HepG2 (cell line): ENCODE measurements at regions not wholly inside any gene's neighbourhood (a gene's known extent, or its start where the extent isn't known, plus 50 kb on each side); places are given as distances from the start of the nearest gene placed in this dataset.

Experiments used
- ATAC-seq: fragments of 200-7000 bp; cut with Tn5 transposase; 3 replicates; pipeline ENCODE4 v1.9.1; 2020; ENCODE audit warnings: mild to moderate bottlenecking, moderate library complexity
- BruUV-seq: library from RNA; stranded (reverse); fragments of 400-500 nt; replicated peaks from 2 replicates; lab custom pipeline; 2021; lab: Mats Ljungman, UMichigan
- CTCF ChIA-PET: fragments of 300-600 bp; formaldehyde crosslinking; extraction: SDS; loops from one replicate; lab custom pipeline; 2021; ENCODE audit warnings: low total read pairs, inconsistent platforms, low intra/inter-chr PET ratio; lab: Yijun Ruan, JAX
- POLR2A ChIA-PET: fragments of 350-600 bp; sonication (Branson Sonifier 250); formaldehyde crosslinking; loops from one replicate; lab custom pipeline; 2020; ENCODE audit warnings: antibody characterized with exemption, inconsistent platforms; lab: Yijun Ruan, JAX
- DNase-seq: peaks from one replicate; pipeline ENCODE4 v3.0.0-alpha.2; 2015; ENCODE audit warnings: low spot score
- FAIRE-seq: peaks from 3 replicates; lab custom pipeline; 2011; peaks lifted over from hg19 to GRCh38; lab: Jason Lieb, UNC
- H2AFZ ChIP-seq: one replicate; pipeline ENCODE4 v1.6.1; 2011; ENCODE audit warnings: low read length, inconsistent platforms
- H3K27ac ChIP-seq: fragments of 300-600 bp; 3 replicates; pipeline ENCODE4 v1.8.0; 2011; ENCODE audit warnings: mixed run types, mild to moderate bottlenecking, mixed read lengths, low read length, inconsistent platforms; ENCODE audit not compliant: insufficient read depth; ENCODE audit errors: extremely low read length
- H3K27me3 ChIP-seq, 2 experiments: fragments of 200-600 bp in 1 of 2; 2 replicates in 1 of 2; 3 replicates in 1 of 2; pipeline versions ENCODE4 v1.6.0 to v1.8.0; 2011; ENCODE audit warnings: low read length in 2 of 2, mild to moderate bottlenecking in 2 of 2, moderate library complexity in 2 of 2, inconsistent platforms in 1 of 2; ENCODE audit not compliant: insufficient read depth in 2 of 2, control insufficient read depth in 1 of 2
- H3K36me3 ChIP-seq, 2 experiments: fragments of 200-600 bp in 1 of 2; replicated peaks in 1 of 2; 2 replicates in 1 of 2; 3 replicates in 1 of 2; pipeline versions ENCODE4 v1.5.1 to v1.8.0; 2011; ENCODE audit warnings: low read length in 2 of 2, inconsistent platforms in 1 of 2; ENCODE audit not compliant: insufficient read depth in 2 of 2, control insufficient read depth in 1 of 2
- H3K4me1 ChIP-seq: 2 replicates; pipeline ENCODE4 v1.5.1; 2012; ENCODE audit warnings: low read length, inconsistent platforms; ENCODE audit not compliant: insufficient read depth
- H3K4me2 ChIP-seq: 2 replicates; pipeline ENCODE4 v1.6.0; 2011; ENCODE audit warnings: low read depth, low read length, inconsistent platforms
- H3K4me3 ChIP-seq, 3 experiments: fragments of 200-600 bp in 1 of 3; sonication (generic), shearing (Covaris generic) in 1 of 3; replicated peaks in 1 of 3; 2 replicates each; pipeline ENCODE4 v1.5.1; 2011 to 2016; ENCODE audit warnings: low read length in 3 of 3, inconsistent platforms in 2 of 3, low read depth in 2 of 3, mild to moderate bottlenecking in 2 of 3, control low read depth in 1 of 3, mixed read lengths in 1 of 3; ENCODE audit not compliant: insufficient read depth in 1 of 3
- H3K79me2 ChIP-seq: one replicate; pipeline ENCODE4 v1.6.1; 2011; ENCODE audit warnings: low read length, inconsistent platforms; ENCODE audit not compliant: insufficient read depth
- H3K9ac ChIP-seq: 2 replicates; pipeline ENCODE4 v1.6.0; 2011; ENCODE audit warnings: mild to moderate bottlenecking, low read depth, low read length, inconsistent platforms; ENCODE audit not compliant: insufficient read depth
- H3K9me3 ChIP-seq: 2 replicates; pipeline ENCODE4 v1.5.1; 2012; ENCODE audit warnings: mild to moderate bottlenecking, low read length
- H4K20me1 ChIP-seq: 2 replicates; pipeline ENCODE4 v1.6.0; 2011; ENCODE audit warnings: inconsistent platforms, mild to moderate bottlenecking, low read length, moderate library complexity; ENCODE audit not compliant: insufficient read depth
- CHD2 ChIP-seq: IDR thresholded peaks from 2 replicates; pipeline ENCODE4 v1.6.1; 2011; ENCODE audit warnings: low read depth, low read length, improper control_type of control experiment
- DRAP1 ChIP-seq: IDR thresholded peaks from 2 replicates; pipeline ENCODE4 v1.6.1; 2016; ENCODE audit warnings: missing genetic modification reagents, missing compliant biosample characterization
- E2F2 ChIP-seq: sonication (generic); formaldehyde crosslinking; IDR thresholded peaks from 2 replicates; pipeline ENCODE4 v1.4.0; 2020; ENCODE audit warnings: missing genetic modification reagents, borderline replicate concordance
- ETS1 ChIP-seq: sonication (generic); formaldehyde crosslinking; IDR thresholded peaks from 2 replicates; pipeline ENCODE4 v1.4.0; 2020; ENCODE audit warnings: missing genetic modification reagents
- GABPB1 ChIP-seq: IDR thresholded peaks from 2 replicates; pipeline ENCODE4 v1.6.1; 2016; ENCODE audit warnings: mild to moderate bottlenecking, missing genetic modification reagents, moderate library complexity, missing compliant biosample characterization
- MAFK ChIP-seq, 2 experiments: IDR thresholded peaks in 1 of 2; conservative IDR thresholded peaks in 1 of 2; 2 replicates each; pipeline ENCODE4 v1.6.1; 2011; ENCODE audit warnings: improper control_type of control experiment in 2 of 2, low read length in 2 of 2
- MEIS2 ChIP-seq: sonication (generic); formaldehyde crosslinking; IDR thresholded peaks from 2 replicates; pipeline ENCODE4 v1.9.0; 2021; ENCODE audit warnings: mild to moderate bottlenecking, missing genetic modification reagents
- SNRNP70 ChIP-seq: fragments of 200-400 bp; formaldehyde crosslinking; IDR thresholded peaks from 2 replicates; pipeline ENCODE4 v1.6.1; 2017; ENCODE audit warnings: mild to moderate bottlenecking, low read depth, low read length, moderate library complexity
- ZBTB3 ChIP-seq: sonication (generic); formaldehyde crosslinking; IDR thresholded peaks from 2 replicates; pipeline ENCODE4 v1.4.0; 2020; ENCODE audit warnings: low read depth, mild to moderate bottlenecking, moderate library complexity, missing genetic modification reagents, borderline replicate concordance
- ZBTB49 ChIP-seq: sonication (generic); formaldehyde crosslinking; IDR thresholded peaks from 2 replicates; pipeline ENCODE4 v1.4.0; 2020; ENCODE audit warnings: missing genetic modification reagents, borderline replicate concordance
- ZC3H13 ChIP-seq: sonication (generic); formaldehyde crosslinking; IDR thresholded peaks from 2 replicates; pipeline ENCODE4 v1.8.1; 2023; ENCODE audit warnings: mild to moderate bottlenecking, missing genetic modification reagents, moderate library complexity
- ZNF12 ChIP-seq: sonication (generic); formaldehyde crosslinking; IDR thresholded peaks from 2 replicates; pipeline ENCODE4 v1.5.0; 2020; ENCODE audit warnings: missing genetic modification reagents
- ZNF7 ChIP-seq: IDR thresholded peaks from 2 replicates; pipeline ENCODE4 v1.6.1; 2016; ENCODE audit warnings: missing biosample characterization, missing genetic modification reagents
- ZNF737 ChIP-seq: sonication (generic); formaldehyde crosslinking; IDR thresholded peaks from 2 replicates; pipeline ENCODE4 v1.5.0; 2020; ENCODE audit warnings: missing genetic modification reagents, mild to moderate bottlenecking, borderline replicate concordance
- ZSCAN20 ChIP-seq: sonication (generic); formaldehyde crosslinking; IDR thresholded peaks from 2 replicates; pipeline ENCODE4 v1.4.0; 2020; ENCODE audit warnings: missing genetic modification reagents, mild to moderate bottlenecking, borderline replicate concordance
- WGBS: methylation state at CpG from one replicate; pipeline ENCODE4 v1.1.6; 2017; ENCODE audit warnings: low lambda C conversion rate; 5-methylcytosine and 5-hydroxymethylcytosine counted together
- in situ Hi-C: cut with HindIII; loops from 2 replicates; pipeline ENCODE4 v1.10.0; 2017; ENCODE audit warnings: low pct_unique_long_range_greater_than_20kb; ENCODE audit not compliant: extremely low pct_ligation_motif_present
- intact Hi-C: fragments of 100-400 bp; cut with micrococcal nuclease; formaldehyde crosslinking; loops from one replicate; pipeline ENCODE4 v1.10.0; 2022; ENCODE audit not compliant: unreplicated experiment

GRCh38 chr7:93036149-93036640 is 81.6 kb downstream of the SAMD9 start:
- no peak for ATAC-seq
- Histone ChIP-seq H3K4me3 (no peak overlapping the region), H4K20me1 (no peaks in the 10 kb centered on the region), H3K36me3 (no peaks in the 10 kb centered on the region), H3K4me1 (no peaks in the 10 kb centered on the region), H3K9me3 (peaks cover 6% of the 10 kb centered on the region), H3K27ac (no peak overlapping the region), H3K4me2 (no peak overlapping the region), H3K79me2 (no peaks in the 10 kb centered on the region), H2AFZ (no peak overlapping the region), H3K27me3 (peaks cover 0 to 7% of the 10 kb centered on the region in 2 experiments; a peak in 2 of 5 replicates), H3K9ac (no peak overlapping the region)
- intact Hi-C loops (no loop called here), in situ Hi-C loops (no loop called here)
- ChIA-PET CTCF (no interaction called here), POLR2A (no interaction called here)
- TF ChIP-seq E2F2 (CRISPR knock-in tag): no peak
- peak; percentile 31 to 45; a peak in 1 of 4 replicates for TF ChIP-seq MAFK (conservative IDR thresholded peaks at IDR 0.05 in 1 of 2, IDR thresholded peaks at IDR 0.05 in 1 of 2; ENCODE audit: low read length in 2 of 2)
- TF ChIP-seq ZBTB3: no peak
- TF ChIP-seq ETS1 (CRISPR knock-in tag): no peak
- no peak for TF ChIP-seq GABPB1 (CRISPR knock-in tag)
- 0% methylated on average over 1 of the region's 1 CpG for WGBS
- no peak for FAIRE-seq
- DNase-seq: no peak
- no TSS peak for BruUV-seq

- DNase-seq: no peak
- Histone ChIP-seq H3K4me3 (no peak overlapping the region), H3K27ac (no peak overlapping the region), H3K27me3 (no peaks in the 10 kb centered on the region; a peak in 1 of 5 replicates), H3K4me1 (peaks cover 5% of the 10 kb centered on the region; the same call in 1 of the 2 replicates), H3K4me2 (no peak overlapping the region), H3K79me2 (no peaks in the 10 kb centered on the region), H3K9me3 (peaks cover 6% of the 10 kb centered on the region), H3K36me3 (no peaks in the 10 kb centered on the region), H3K9ac (no peak overlapping the region), H4K20me1 (no peaks in the 10 kb centered on the region), H2AFZ (no peak overlapping the region)
- FAIRE-seq: no peak
- ChIA-PET CTCF (no interaction called here), POLR2A (no interaction called here)
- no TSS peak for BruUV-seq
- no peak for ATAC-seq
- intact Hi-C loops (no loop called here), in situ Hi-C loops (no loop called here)
- TF ChIP-seq ZNF12 (CRISPR knock-in tag) (no peak), ZSCAN20 (CRISPR knock-in tag) (no peak), ZBTB49 (CRISPR knock-in tag) (no peak), ZC3H13 (CRISPR knock-in tag) (no peak), MEIS2 (no peak), ZNF737 (CRISPR knock-in tag) (no peak), DRAP1 (CRISPR knock-in tag) (no peak), SNRNP70 (no peak), CHD2 (no peak), ZNF7 (CRISPR knock-in tag) (no peak)
These were observed 86.0 kb downstream of the SAMD9 start for GRCh38 chr7:93031795-93032194.
